Mucosa of rectum (tissue), 2 donors: ENCODE measurements at regions not wholly inside any gene's neighbourhood (a gene's known extent, or its start where the extent isn't known, plus 50 kb on each side); places are given as distances from the start of the nearest gene placed in this dataset.

Experiments
- H3K27ac ChIP-seq, 2 donors: one replicate each; pipeline ENCODE4 v1.7.0; 2013; ENCODE audit warnings: inconsistent platforms in 2 of 2, low read depth in 2 of 2, low read length in 2 of 2
- H3K27me3 ChIP-seq, 2 donors: one replicate each; pipeline ENCODE4 v1.7.0; 2013; ENCODE audit warnings: low read length in 2 of 2; ENCODE audit not compliant: control insufficient read depth in 2 of 2, insufficient read depth in 2 of 2
- H3K36me3 ChIP-seq, 2 donors: one replicate each; pipeline ENCODE4 v1.7.0; 2013; ENCODE audit warnings: low read length in 2 of 2; ENCODE audit not compliant: control insufficient read depth in 2 of 2, insufficient read depth in 2 of 2
- H3K4me1 ChIP-seq, 2 donors: one replicate each; pipeline ENCODE4 v1.7.0; 2013; ENCODE audit warnings: low read length in 2 of 2, mild to moderate bottlenecking in 1 of 2; ENCODE audit not compliant: control insufficient read depth in 2 of 2, insufficient read depth in 2 of 2
- H3K4me3 ChIP-seq, 2 donors: one replicate each; pipeline ENCODE4 v1.7.0; 2013; ENCODE audit warnings: low read length in 2 of 2
- H3K9ac ChIP-seq, 2 donors: one replicate each; pipeline ENCODE4 v1.7.0; 2013; ENCODE audit warnings: low read length in 2 of 2, low read depth in 1 of 2, mild to moderate bottlenecking in 1 of 2
- H3K9me3 ChIP-seq, 2 donors: one replicate each; pipeline ENCODE4 v1.7.0; 2013; ENCODE audit warnings: low read length in 2 of 2; ENCODE audit not compliant: control insufficient read depth in 2 of 2
- donor health status: healthy.
- donor health status: Normal muscosa, but diverticular disease.

GRCh38 chr2:147639386-147639785 is 205.4 kb upstream of the ACVR2A start:
- Histone ChIP-seq H3K9me3 (no peaks in the 10 kb centered on the region), H3K36me3 (no peaks in the 10 kb centered on the region), H3K4me3 (no peak overlapping the region), H3K27me3 (no peaks in the 10 kb centered on the region), H3K4me1 (peaks cover 10 to 23% of the 10 kb centered on the region in 2 donors), H3K9ac (no peak overlapping the region), H3K27ac (no peak overlapping the region)

DNA sequence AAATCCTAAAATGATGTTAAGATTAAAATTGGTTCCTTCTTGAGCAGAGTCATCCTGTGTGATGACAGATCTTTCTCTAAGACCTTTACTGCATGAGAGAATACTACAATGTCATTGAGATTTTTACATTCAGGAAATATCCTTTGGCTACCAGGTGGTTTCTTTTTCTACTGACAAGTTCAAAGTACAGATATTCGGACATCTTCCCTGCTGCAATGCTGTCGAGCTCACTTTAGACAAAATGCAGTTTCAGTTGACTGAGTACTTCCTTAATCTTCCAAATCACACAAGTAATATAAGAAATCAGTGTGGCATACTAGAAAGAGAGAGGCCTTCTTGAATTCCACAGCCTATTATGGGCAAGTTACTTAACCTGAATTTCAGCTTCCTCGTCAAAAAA is 207.9 kb upstream of the ACVR2A start:
- no peak overlapping the region for H3K9ac ChIP-seq
- H3K27ac ChIP-seq: peak overlapping the region in 1 of 2 donors; percentile 14
- H3K27me3 ChIP-seq: no peaks in the 10 kb centered on the region
- H3K4me1 ChIP-seq: peaks cover 10 to 23% of the 10 kb centered on the region in 2 donors
- no peak overlapping the region for H3K4me3 ChIP-seq
- H3K36me3 ChIP-seq: no peaks in the 10 kb centered on the region
- no peaks in the 10 kb centered on the region for H3K9me3 ChIP-seq

DNA sequence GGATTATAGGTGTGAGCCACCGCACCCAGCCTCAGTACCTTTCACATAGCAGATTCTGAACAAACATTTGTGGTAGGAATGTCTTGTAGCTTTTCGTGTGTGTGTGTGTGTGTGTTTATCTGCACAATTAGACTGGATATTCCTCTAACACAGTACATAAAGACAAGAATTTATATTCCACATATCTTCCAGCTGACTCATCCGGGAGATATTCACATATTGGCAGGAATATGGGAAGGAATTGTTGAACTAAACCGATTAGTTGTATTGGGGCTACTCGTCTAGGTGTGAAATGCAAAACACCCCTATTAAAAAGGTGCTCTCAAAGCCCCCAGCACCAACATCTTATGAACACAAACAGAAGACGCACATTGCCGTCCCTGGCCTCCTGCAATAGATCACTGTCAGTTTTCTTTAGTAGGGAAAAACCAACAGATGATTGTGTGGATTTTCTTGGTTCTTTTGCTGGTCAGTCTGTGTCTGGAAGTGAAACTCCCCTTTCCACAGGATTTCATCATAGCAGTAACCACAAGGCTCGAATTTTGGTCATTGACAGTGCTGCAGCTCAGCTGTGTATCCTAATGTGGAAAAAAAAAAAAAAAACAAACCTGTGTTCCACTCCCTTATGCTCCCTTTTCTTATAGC is 208.5 kb upstream of the ACVR2A start:
- no peak overlapping the region for H3K9ac ChIP-seq
- H3K9me3 ChIP-seq: no peaks in the 10 kb centered on the region
- H3K4me1 ChIP-seq: peaks cover 14 to 29% of the 10 kb centered on the region in 2 donors
- no peaks in the 10 kb centered on the region for H3K36me3 ChIP-seq
- H3K27ac ChIP-seq: peak overlapping the region in 1 of 2 donors; percentile 14
- no peak overlapping the region for H3K4me3 ChIP-seq
- H3K27me3 ChIP-seq: no peaks in the 10 kb centered on the region

- Histone ChIP-seq H3K9me3 (no peaks in the 10 kb centered on the region), H3K4me1 (peaks cover 18 to 40% of the 10 kb centered on the region in 2 donors), H3K36me3 (no peaks in the 10 kb centered on the region), H3K27me3 (no peaks in the 10 kb centered on the region), H3K27ac (no peak overlapping the region), H3K9ac (no peak overlapping the region), H3K4me3 (no peak overlapping the region)
These were observed 210.0 kb upstream of the ACVR2A start for GRCh38 chr2:147634826-147635225.

- Histone ChIP-seq H3K9me3 (no peaks in the 10 kb centered on the region), H3K36me3 (no peaks in the 10 kb centered on the region)
These were observed 212.6 kb upstream of the ACVR2A start for GRCh38 chr2:147632198-147632597.

DNA sequence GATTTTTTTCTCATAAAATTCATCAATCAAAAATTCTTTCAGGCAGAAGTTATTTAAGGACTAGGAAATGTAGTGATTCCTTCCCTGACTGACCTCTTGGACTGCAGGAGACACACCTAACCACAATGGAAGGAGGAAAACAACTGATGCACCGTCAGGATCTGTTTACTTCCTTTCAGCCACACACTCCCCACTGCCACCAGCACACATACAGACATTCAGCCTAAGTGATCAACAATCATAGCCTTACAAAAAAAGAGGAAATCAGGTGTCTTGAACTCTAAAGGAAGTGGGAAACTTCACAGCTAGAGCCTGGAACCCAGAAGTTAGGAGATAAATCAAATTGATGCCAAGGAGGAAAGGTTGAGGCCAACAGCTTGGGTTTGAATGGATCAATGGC is 213.5 kb upstream of the ACVR2A start:
- H3K27me3 ChIP-seq: no peaks in the 10 kb centered on the region
- H3K36me3 ChIP-seq: no peaks in the 10 kb centered on the region

More at GRCh38 chr2:147632198-147632597, 212.6 kb upstream of the ACVR2A start:
- H3K27ac ChIP-seq: no peak overlapping the region
- H3K4me3 ChIP-seq: no peak overlapping the region
- peaks cover 18 to 40% of the 10 kb centered on the region in 2 donors for H3K4me1 ChIP-seq
- no peaks in the 10 kb centered on the region for H3K27me3 ChIP-seq
- no peak overlapping the region for H3K9ac ChIP-seq

DNA sequence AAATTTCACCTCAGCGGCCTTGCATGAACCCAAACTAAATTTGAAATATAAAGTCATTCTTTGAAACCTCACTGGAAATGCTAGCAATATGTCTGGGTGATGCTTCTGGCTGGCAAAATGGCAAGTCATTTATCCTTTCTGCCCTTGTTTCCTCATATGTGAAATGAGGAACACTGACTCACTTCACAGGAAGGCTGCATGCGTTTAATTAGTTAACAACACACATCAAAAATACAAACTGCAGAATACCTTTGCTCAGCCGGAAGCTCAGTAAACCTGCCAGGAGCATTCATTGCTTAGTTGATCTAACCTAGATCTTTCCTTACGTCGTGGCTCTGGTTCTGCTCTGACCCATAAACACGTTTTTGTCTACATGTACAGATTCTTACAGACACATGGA is 214.2 kb upstream of the ACVR2A start:
- no peaks in the 10 kb centered on the region for H3K36me3 ChIP-seq
- peak overlapping the region; percentile 26 to 64 for H3K27ac ChIP-seq
- H3K9me3 ChIP-seq: no peaks in the 10 kb centered on the region
- no peak overlapping the region for H3K9ac ChIP-seq
- H3K27me3 ChIP-seq: no peaks in the 10 kb centered on the region
- H3K4me1 ChIP-seq: peaks cover 8 to 25% of the 10 kb centered on the region in 2 donors
- no peak overlapping the region for H3K4me3 ChIP-seq

More for the DNA sequence above, 213.5 kb upstream of the ACVR2A start:
- Histone ChIP-seq H3K9me3 (no peaks in the 10 kb centered on the region), H3K9ac (no peak overlapping the region), H3K27ac (peak overlapping the region; percentile 49 to 64), H3K4me3 (no peak overlapping the region), H3K4me1 (peaks cover 12 to 32% of the 10 kb centered on the region in 2 donors)

GRCh38 chr2:147628971-147629421 is 215.8 kb upstream of the ACVR2A start:
- no peaks in the 10 kb centered on the region for H3K27me3 ChIP-seq
- H3K36me3 ChIP-seq: no peaks in the 10 kb centered on the region
- no peak overlapping the region for H3K27ac ChIP-seq
- H3K4me3 ChIP-seq: no peak overlapping the region
- H3K9ac ChIP-seq: no peak overlapping the region
- peaks cover 8 to 17% of the 10 kb centered on the region in 2 donors for H3K4me1 ChIP-seq
- no peaks in the 10 kb centered on the region for H3K9me3 ChIP-seq

DNA sequence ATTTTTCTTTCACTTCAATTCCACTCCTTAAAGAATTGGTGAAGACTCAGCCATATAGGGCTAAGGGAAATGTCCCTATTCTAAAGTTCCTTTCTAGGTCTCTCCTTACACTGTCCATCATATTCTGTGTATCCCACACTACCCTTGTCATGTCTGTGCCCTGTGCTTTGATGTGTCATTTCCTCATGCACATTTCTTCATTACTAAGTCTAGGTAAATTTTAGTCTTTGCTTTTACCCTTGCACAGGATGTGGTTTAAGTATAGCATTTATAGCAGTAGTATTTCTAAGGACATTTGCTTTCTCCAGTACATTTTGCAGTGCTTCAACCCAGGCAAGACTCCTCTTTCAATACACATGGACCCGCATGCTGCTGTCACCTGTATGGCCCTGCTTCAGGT is 221.5 kb upstream of the ACVR2A start:
- no peak overlapping the region for H3K27ac ChIP-seq
- no peaks in the 10 kb centered on the region for H3K9me3 ChIP-seq
- H3K36me3 ChIP-seq: no peaks in the 10 kb centered on the region
- H3K27me3 ChIP-seq: no peaks in the 10 kb centered on the region
- H3K9ac ChIP-seq: no peak overlapping the region
- no peak overlapping the region for H3K4me3 ChIP-seq
- H3K4me1 ChIP-seq: no peaks in the 10 kb centered on the region

DNA sequence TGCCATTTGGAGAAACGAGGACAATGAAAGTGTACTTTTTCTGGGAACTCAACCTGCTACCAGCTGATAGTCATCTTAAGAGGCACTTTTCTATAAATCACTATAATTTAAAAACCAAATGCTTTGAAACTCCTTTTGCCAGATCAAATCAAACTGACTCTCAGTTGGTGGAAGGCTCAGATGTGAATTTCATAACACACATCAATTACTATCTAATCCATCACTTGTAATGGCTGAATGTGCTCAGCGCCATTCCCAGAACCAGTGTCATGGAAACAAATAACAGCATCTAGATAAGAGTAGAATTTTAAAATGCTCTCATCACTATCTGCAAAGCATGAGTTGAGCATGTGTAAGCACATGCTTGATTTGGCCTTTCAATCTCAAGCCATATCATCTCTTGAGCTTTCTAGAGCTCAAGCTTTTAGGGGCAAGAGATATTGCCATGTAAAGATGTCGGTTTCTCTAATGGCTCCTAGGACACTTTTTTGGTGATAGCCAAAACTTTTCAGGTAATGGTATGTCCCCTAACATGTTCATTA is 223.1 kb upstream of the ACVR2A start:
- H3K36me3 ChIP-seq: no peaks in the 10 kb centered on the region
- no peak overlapping the region for H3K27ac ChIP-seq
- H3K4me3 ChIP-seq: no peak overlapping the region
- H3K27me3 ChIP-seq: no peaks in the 10 kb centered on the region
- H3K9ac ChIP-seq: no peak overlapping the region
- H3K9me3 ChIP-seq: no peaks in the 10 kb centered on the region
- no peaks in the 10 kb centered on the region for H3K4me1 ChIP-seq
